ENCODE measurements at regions not wholly inside any gene's neighbourhood (a gene's known extent, or its start where the extent isn't known, plus 50 kb on each side); places are given as distances from the start of the nearest gene placed in this dataset.

DNA sequence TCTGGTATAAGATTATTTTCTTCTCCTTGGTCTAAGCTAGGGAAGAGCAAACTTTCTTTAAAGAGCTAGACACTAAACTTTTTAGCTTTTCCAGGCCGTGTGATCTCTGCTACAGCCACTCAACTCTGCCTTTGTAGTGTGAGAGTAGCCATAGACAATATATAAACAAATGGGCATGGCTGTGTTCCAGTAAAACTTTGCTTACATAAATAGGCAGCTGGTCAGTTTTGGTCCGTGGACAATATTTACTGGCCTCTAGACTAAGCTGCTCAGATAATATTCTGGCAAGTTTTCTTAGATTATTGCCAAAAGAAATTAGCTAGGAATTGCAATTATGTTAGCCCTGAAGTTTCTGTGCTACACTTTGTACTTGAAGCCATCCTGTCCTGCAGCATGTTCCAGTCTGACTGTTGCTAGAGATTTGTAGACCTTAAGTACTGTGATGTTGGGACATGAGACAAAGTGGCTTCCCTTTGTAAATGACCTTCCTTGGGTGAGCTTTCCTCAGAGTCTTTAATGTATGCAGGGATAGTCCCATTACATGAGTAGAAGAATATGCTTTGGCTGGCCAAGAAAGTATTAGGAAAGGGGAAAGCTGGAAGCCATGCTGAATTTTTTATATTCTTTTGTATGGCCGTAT lies 126.9 kb downstream of the SOX11 start:
- no peak for TF ChIP-seq EZH2 (IDR thresholded peaks at IDR 0.05; ENCODE audit: borderline replicate concordance, low read depth, low read length, severe bottlenecking)
- TF ChIP-seq, protein P1, sequence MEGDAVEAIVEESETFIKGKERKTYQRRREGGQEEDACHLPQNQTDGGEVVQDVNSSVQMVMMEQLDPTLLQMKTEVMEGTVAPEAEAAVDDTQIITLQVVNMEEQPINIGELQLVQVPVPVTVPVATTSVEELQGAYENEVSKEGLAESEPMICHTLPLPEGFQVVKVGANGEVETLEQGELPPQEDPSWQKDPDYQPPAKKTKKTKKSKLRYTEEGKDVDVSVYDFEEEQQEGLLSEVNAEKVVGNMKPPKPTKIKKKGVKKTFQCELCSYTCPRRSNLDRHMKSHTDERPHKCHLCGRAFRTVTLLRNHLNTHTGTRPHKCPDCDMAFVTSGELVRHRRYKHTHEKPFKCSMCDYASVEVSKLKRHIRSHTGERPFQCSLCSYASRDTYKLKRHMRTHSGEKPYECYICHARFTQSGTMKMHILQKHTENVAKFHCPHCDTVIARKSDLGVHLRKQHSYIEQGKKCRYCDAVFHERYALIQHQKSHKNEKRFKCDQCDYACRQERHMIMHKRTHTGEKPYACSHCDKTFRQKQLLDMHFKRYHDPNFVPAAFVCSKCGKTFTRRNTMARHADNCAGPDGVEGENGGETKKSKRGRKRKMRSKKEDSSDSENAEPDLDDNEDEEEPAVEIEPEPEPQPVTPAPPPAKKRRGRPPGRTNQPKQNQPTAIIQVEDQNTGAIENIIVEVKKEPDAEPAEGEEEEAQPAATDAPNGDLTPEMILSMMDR (IDR thresholded peaks at IDR 0.05; ENCODE audit: borderline replicate concordance, extremely low read depth, low read length, poor library complexity, severe bottlenecking) = no peak
